ENCODE measurements at regions not wholly inside any gene's neighbourhood (a gene's known extent, or its start where the extent isn't known, plus 50 kb on each side); places are given as distances from the start of the nearest gene placed in this dataset.

GRCh38 chr1:43008115-43009060 lies 49.7 kb upstream of the SLC2A1 start:
- DNase-seq (ENCODE audit: low spot score), result no peak
